ENCODE measurements at regions not wholly inside any gene's neighbourhood (a gene's known extent, or its start where the extent isn't known, plus 50 kb on each side); places are given as distances from the start of the nearest gene placed in this dataset.
"Not testable (repeated sequence)": the region's sequence is repeated elsewhere in the genome, so short reads cannot be mapped to it uniquely, and the experiment has no call there.

DNA sequence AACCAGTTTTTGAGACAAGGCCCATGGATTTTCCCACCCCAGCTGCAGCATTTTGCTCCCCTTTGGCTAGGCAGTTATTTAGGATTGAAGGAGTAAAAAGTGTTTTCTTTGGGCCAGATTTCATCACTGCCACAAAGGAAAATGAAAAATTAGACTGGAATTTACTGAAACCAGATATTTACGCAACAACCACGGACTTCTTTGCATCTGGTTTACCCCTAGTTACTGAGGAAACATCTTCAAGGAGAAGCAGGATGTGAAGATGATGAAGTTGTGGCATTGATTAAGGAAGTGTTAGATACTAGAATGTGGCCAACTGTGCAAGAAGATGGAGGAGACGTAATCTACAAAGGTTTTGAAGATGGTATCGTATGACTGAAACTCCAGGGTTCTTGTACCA lies 165.2 kb upstream of the MYRIP start:
- Mint-ChIP-seq H3K9me3 (ENCODE audit: insufficient read depth) (no peaks in the 10 kb centered on the region), H3K4me1 (no peaks in the 10 kb centered on the region), H3K27me3 (peaks cover 17% of the 10 kb centered on the region), H3K4me3 (no peak overlapping the region), H3K27ac (no peak overlapping the region)
- TF ChIP-seq EZH2 (IDR thresholded peaks at IDR 0.05; ENCODE audit: borderline replicate concordance, insufficient read depth, low read depth, low read length, poor library complexity, severe bottlenecking), result no peak
- TF ChIP-seq, protein P1, sequence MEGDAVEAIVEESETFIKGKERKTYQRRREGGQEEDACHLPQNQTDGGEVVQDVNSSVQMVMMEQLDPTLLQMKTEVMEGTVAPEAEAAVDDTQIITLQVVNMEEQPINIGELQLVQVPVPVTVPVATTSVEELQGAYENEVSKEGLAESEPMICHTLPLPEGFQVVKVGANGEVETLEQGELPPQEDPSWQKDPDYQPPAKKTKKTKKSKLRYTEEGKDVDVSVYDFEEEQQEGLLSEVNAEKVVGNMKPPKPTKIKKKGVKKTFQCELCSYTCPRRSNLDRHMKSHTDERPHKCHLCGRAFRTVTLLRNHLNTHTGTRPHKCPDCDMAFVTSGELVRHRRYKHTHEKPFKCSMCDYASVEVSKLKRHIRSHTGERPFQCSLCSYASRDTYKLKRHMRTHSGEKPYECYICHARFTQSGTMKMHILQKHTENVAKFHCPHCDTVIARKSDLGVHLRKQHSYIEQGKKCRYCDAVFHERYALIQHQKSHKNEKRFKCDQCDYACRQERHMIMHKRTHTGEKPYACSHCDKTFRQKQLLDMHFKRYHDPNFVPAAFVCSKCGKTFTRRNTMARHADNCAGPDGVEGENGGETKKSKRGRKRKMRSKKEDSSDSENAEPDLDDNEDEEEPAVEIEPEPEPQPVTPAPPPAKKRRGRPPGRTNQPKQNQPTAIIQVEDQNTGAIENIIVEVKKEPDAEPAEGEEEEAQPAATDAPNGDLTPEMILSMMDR (IDR thresholded peaks at IDR 0.05), result no peak
- no peak overlapping the region for H3K27ac ChIP-seq (ENCODE audit: low read length in 2 of 2)
- ChIA-PET CTCF (no interaction called here), POLR2A (no interaction called here)
- intact Hi-C loops (cut with micrococcal nuclease), result no loop called here
- H2AFZ ChIP-seq (ENCODE audit: insufficient read depth, low read depth, low read length, poor library complexity, severe bottlenecking), result no peak overlapping the region
- H3K9me3 ChIP-seq (ENCODE audit: control extremely low read depth in 1 of 3, control insufficient read depth in 2 of 3, insufficient read depth in 1 of 3, low read length in 2 of 3), result peaks cover 0 to 3% (median 0%) of the 10 kb centered on the region in 3 donors
- H3K79me2 ChIP-seq (ENCODE audit: control insufficient read depth, insufficient read depth, low read length), result no peaks in the 10 kb centered on the region
- H3K27me3 ChIP-seq (replicated peaks in 1 of 4; ENCODE audit: control extremely low read depth in 1 of 4, control insufficient read depth in 3 of 4, insufficient read depth in 4 of 4, low read length in 3 of 4), result no peaks in the 10 kb centered on the region
- H3K4me1 ChIP-seq (ENCODE audit: control insufficient read depth in 2 of 2, insufficient read depth in 2 of 2, low read length in 2 of 2), result no peaks in the 10 kb centered on the region
- H3K4me3 ChIP-seq (ENCODE audit: control extremely low read depth in 1 of 5, extremely low read depth in 1 of 5, insufficient read depth in 1 of 5, low read depth in 2 of 5, low read length in 4 of 5), result no peak overlapping the region
- WGBS (ENCODE audit: insufficient coverage), result 70% methylated on average over 2 of the region's 4 CpGs
- no peaks in the 10 kb centered on the region for H3K36me3 ChIP-seq (replicated peaks in 1 of 2; ENCODE audit: control extremely low read depth in 1 of 2, control insufficient read depth in 1 of 2, extremely low read depth in 1 of 2, insufficient read depth in 2 of 2, low read length in 1 of 2)
- H3K9ac ChIP-seq (ENCODE audit: low read length), result no peak overlapping the region
- H4K20me1 ChIP-seq (ENCODE audit: control insufficient read depth, insufficient read depth, low read length, poor library complexity, severe bottlenecking), result no peaks in the 10 kb centered on the region
- no peak for ATAC-seq (ENCODE audit: low read depth)
- DNase-seq, result no peak
- H3K4me2 ChIP-seq (replicated peaks; ENCODE audit: low read depth, low read length, poor library complexity, severe bottlenecking), result no peak overlapping the region

DNA sequence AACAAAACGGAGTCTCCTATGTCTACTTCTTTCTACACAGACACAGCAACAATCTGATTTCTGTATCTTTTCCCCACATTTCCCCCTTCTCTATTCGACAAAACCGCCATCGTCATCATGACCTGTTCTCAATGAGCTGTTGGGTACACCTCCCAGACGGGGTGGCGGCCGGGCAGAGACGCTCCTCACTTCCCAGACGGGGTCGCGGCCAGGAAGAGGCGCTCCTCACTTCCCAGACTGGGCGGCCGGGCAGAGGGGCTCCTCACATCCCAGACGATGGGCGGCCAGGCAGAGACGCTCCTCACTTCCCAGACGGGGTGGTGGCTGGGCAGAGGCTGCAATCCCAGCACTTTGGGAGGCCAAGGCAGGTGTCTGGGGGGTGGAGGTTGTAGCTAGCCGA lies 158.2 kb upstream of the MYRIP start:
- H3K9me3 ChIP-seq (ENCODE audit: control extremely low read depth in 1 of 3, control insufficient read depth in 2 of 3, insufficient read depth in 1 of 3, low read length in 2 of 3); H3K27me3 Mint-ChIP-seq; H3K9me3 Mint-ChIP-seq (ENCODE audit: insufficient read depth); H3K9ac ChIP-seq (ENCODE audit: low read length); H3K4me1 Mint-ChIP-seq; intact Hi-C loops (cut with micrococcal nuclease); H3K4me1 ChIP-seq (ENCODE audit: control insufficient read depth in 2 of 2, insufficient read depth in 2 of 2, low read length in 2 of 2); H3K4me2 ChIP-seq (replicated peaks; ENCODE audit: low read depth, low read length, poor library complexity, severe bottlenecking); H2AFZ ChIP-seq (ENCODE audit: insufficient read depth, low read depth, low read length, poor library complexity, severe bottlenecking); H3K27ac ChIP-seq (ENCODE audit: low read length in 2 of 2); CTCF ChIA-PET; H3K36me3 ChIP-seq (replicated peaks in 1 of 2; ENCODE audit: control extremely low read depth in 1 of 2, control insufficient read depth in 1 of 2, extremely low read depth in 1 of 2, insufficient read depth in 2 of 2, low read length in 1 of 2); H3K27ac Mint-ChIP-seq; POLR2A ChIA-PET; H3K79me2 ChIP-seq (ENCODE audit: control insufficient read depth, insufficient read depth, low read length); H3K27me3 ChIP-seq (replicated peaks in 1 of 4; ENCODE audit: control extremely low read depth in 1 of 4, control insufficient read depth in 3 of 4, insufficient read depth in 4 of 4, low read length in 3 of 4); H4K20me1 ChIP-seq (ENCODE audit: control insufficient read depth, insufficient read depth, low read length, poor library complexity, severe bottlenecking); H3K4me3 ChIP-seq (ENCODE audit: control extremely low read depth in 1 of 5, extremely low read depth in 1 of 5, insufficient read depth in 1 of 5, low read depth in 2 of 5, low read length in 4 of 5); H3K4me3 Mint-ChIP-seq; DNase-seq; ATAC-seq (ENCODE audit: low read depth): not testable (repeated sequence)
- WGBS (ENCODE audit: insufficient coverage), result 97% methylated on average over 12 of the region's 19 CpGs
